ENCODE measurements at regions not wholly inside any gene's neighbourhood (a gene's known extent, or its start where the extent isn't known, plus 50 kb on each side); places are given as distances from the start of the nearest gene placed in this dataset.

DNA sequence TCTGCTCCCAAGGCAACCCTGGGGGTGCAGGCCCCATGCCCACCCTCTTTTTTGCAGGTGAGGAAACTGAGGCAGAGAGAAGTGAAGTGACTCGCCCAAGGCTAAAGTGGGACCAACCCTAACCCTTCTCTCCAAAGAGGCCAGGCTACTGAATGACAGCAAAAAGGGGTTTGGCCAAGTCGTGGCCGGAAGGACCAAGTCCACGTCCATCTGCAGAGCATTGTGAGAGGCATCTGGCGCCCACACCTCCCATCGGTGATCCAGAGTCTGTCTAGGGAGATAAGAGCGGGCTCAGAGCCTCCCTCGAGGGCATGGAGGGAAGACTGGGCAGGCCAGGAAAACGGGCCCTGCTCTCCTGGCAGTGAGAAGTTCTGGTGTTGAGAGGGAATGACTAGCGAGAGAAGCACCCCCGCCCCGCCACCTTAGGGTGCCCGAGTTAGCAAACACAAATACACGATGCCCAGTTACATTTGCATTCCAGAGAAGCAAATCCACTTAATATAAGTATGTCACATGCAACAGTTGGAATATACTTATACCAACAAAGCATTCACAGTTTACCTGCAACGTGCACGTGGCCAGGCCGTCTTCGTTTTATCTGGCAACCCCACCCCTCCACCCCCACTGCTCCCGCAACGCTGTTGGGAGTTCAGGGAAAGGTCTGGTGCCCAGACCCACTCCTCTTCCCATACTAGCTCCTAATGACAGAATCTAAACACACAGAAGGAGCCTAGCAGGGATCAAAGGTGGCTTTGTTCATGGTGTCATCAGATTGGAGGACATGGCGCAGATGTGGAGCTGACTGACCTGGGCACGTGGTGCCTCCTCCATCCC, 124.9 kb downstream of the OAT start:
- no peak overlapping the region for H3K27ac ChIP-seq (ENCODE audit: low read depth, low read length)
- 80 to 93% (median 91%) methylated on average over 22 of the region's 22 CpGs for WGBS, 3 donors

DNA sequence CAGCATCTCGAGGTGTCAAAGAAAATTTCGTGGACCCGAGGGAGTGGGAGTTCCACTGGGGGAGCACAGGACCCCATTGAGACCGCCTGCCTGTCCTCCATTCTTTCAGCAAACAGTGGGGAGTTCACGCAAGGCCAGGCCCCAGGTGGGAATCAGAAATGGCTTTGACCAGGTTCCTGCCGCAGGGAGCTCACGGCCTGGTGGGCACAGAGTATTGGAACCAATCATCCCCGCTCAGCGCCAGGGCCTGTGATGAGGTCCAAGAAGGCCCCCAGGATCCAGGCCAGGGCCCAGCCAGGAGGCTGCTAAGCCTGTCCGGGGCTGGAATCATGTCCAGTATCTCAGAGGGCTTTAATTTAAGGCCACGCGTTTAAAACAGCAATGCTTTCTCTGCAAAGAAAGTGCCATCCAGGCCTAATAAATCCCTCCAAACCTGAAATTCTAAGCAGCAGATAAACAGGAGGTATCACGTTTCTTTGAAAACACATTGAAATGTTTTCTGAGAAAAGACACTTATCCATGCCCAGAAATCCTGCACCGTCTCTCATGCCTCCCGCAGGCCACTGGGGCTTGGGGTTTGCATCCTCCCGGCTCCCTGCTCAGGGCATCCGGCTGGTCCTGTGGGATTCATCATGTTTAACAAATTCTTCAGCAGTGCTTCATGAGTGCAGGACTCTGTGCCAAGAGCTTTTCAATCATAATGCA, 125.7 kb downstream of the OAT start:
- no peak overlapping the region for H3K27ac ChIP-seq (ENCODE audit: low read depth, low read length)
- 90 to 92% (median 90%) methylated on average over 17 of the region's 17 CpGs for WGBS, 3 donors

DNA sequence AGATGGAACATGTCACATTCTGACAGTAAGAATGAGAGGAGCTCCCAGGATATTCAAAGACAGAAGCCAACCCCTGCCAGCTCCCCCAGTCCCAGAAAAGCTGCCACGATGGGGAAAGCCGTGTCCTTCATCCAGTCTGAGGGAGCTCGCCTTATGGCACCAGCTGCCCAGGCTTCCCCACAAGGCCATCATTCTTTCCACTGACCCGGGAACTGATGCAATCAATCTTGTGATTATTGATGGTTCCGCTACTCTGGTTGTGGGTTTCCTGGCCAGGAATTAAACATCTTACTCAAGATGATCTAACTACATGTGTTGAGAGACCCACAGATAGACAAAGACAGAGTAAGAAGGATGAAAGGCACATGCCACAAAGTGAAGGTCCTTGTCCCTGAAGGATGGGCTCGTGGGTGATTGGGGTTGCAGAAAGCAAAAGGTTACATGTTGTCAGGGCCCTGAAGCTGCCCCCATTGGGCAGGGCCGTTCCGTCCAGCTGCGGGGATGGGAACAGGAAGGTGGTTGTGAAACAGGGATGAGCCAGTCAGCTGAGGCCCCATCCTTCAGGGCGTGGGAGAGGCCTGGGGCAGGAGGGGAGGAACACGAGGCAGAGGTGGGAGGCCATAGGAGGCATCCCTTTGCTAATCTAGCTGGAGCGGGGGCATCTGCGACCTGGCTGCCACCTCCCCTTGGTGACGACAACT, 127.6 kb downstream of the OAT start:
- no peak overlapping the region for H3K27ac ChIP-seq (ENCODE audit: low read depth, low read length)
- 50 to 63% (median 62%) methylated on average over 14 of the region's 14 CpGs for WGBS, 3 donors

DNA sequence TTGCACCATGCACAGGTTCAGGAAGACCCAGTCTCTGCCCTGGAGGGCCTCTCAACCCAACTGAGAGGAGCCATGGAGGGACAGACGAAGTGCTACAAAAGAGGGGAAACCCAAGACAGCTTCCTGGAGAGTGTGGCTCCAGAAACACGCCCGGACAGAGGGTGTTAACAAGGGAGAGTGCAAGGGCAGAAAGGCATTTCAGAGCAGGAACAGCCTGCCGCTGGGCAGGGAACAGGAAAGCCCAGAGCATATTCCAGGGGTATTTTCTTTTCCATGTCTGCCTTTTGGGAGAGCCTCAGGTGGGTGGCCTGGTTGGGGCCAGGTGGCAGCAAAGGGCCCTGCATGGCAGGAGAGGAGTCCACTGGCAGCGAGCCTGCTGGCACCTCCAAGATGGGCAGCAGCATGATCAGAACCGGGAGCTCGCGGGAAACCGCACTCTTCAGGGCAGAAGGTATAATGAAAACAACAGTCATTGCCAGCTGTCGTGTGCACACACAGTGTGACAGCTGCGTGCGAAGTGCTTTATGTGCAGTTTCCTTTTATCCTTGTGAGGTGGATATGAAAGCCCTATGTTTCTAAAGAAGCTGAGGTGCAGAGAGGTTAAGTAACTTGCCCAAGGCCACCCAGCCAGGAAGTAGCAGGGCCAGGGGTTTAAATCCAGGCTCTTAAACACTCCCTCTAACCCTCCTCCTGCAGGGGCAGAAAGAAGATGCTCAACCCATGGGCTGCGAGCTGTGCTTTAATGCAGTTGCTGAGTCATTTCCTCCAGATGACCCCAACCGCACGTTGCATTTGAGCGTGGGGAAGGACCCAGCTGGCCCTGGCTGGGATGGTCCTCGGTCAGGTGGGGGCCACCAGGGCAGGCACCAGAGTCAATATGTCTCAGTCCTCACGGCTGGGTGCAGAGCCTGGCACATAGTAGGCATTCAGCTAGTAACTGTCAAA, 128.6 kb downstream of the OAT start:
- no peak overlapping the region for H3K27ac ChIP-seq (ENCODE audit: low read depth, low read length)

DNA sequence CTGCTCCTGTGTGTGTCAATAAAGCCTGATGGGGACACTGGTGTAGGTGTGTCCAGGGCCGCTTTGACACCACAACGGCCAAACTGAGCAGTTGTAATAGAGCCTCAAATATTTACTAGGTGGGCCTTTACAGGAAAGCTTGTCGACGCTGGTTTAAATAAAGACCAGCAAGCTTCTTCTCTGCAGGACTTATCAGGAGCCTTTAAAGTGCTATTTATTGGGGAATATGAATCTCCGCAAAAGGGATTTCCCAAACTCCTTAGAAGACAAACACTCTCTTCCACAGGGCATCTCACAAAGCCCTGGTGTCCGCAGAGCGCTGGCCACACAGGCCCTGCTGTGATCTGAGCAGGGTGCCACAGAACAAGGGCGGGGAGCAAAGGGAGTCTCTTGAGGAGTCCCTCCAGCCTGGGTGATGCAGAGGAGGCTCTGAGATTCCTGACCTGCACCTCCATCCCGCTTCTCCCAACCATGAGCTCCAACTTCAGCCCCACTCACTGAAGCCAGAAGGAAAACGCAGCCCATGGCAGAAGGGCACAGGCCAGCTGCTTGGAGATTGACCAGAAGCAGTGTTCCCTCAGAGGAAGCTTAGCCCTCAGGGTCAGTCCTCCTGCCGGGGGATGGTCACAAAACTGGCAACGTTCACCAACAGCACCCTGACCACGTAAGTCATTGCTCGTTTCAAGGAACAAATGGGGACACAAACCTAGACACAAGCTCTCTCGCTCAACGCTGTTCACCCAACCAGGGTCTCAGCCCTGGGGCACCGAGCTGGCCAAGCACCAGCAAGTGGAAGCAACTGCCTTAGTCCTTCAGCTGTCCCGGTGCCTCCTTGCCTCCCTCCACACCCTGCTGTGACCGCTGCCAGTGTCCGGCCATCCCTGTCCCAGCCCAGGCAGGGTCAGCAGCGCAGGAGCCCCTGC, 129.5 kb downstream of the OAT start:
- no peak overlapping the region for H3K27ac ChIP-seq (ENCODE audit: low read depth, low read length)
- WGBS, 3 donors, result 84 to 87% (median 85%) methylated on average over 21 of the region's 21 CpGs

More for the DNA sequence above, 128.6 kb downstream of the OAT start:
- WGBS, 3 donors, result 48 to 56% (median 51%) methylated on average over 18 of the region's 18 CpGs

DNA sequence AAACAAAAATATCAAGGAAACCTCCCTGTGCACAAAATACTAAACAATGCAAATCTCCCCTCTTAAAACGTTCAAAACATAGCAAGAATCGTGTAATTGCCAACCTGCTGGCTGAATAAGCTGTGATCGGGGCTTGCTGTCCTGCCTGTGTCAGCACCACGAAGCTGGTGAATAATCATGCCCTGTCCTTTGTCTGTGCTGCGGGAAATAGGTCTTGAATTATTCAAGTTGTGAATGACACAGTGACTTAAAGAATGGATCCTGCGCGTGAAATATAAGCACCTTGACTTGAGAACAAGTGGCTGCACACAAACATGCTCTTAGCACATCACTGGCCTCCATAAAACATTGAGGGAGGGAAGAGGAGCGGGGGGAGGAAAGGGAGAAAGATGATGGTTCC, 130.2 kb downstream of the OAT start:
- 76 to 93% (median 90%) methylated on average over 8 of the region's 8 CpGs for WGBS, 3 donors
- no peak overlapping the region for H3K27ac ChIP-seq (ENCODE audit: low read depth, low read length)

DNA sequence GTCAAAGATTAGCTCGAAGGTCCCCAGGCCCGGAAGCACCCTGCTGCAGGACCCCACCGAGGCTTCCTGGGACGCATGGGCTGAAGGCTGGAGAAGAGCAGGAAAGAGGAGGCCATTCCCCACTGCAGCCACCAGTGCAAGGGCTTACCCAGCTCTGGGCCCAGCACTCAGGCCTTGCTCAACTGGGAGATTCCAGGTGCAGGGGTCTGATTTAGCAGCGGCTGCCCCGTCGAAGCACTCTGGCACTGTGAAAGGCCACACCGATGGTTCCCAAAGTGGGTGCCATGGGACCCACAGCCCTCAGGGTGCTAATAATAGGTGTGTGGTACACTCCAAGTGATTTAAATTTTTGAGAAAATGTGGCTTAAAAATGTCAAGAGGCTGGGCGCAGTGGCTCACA, 130.9 kb downstream of the OAT start:
- H3K27ac ChIP-seq (ENCODE audit: low read depth, low read length), result no peak overlapping the region
- WGBS, 3 donors, result 88 to 93% (median 90%) methylated on average over 8 to 9 of the region's 9 CpGs

DNA sequence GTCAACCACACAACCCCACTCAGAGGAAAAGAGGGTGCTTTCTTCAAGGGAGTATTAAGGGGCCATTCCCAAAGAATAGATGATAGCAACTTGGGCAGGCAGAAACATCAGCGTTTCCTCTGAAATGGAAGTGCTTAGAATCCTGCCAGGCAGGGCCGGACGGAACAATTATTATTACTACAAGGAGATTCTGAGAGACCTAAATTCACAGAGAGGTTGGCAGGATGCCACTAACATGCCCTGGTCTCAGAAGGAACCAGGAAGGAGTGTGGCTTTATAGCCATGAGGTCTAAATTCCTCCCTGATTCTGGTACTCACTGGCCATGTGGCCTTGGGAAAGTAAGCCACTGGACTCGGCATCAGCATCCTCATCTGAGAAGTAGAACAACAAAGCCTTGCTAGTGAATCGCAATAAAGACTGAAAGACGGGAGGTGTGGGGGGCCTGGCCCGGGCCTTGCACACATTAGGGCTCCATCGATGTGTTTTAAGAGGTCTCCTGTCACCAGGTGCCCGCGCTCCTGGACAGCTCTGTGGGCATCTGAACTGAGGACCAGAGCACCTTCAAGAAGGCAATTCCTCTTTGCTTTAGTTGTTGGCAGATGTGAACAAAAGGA, 131.5 kb downstream of the OAT start:
- 88 to 91% (median 91%) methylated on average over 10 of the region's 10 CpGs for WGBS, 3 donors

DNA sequence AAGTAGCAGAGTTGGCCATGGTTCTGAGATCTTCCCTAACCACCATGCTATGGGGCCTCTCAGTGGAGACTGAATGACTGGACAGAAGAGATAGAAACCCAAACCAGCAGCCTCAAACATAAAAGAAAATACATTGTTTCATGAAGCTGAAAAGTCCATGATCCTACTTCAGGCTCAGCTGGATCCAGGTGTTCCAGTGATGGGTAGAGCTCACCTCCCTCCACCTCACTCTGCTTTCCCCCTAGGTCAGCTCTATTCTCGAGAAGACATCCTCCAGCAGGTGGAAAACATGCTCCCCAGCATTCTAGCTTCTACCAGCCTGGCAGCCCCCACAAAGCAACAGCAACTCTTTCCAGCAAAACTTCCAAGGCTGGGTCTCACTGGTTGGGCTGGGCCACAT, 132.1 kb downstream of the OAT start:
- WGBS, 3 donors, result 50 to 86% (median 78%) methylated on average over 1 of the region's 1 CpG
- no peak overlapping the region for H3K27ac ChIP-seq (ENCODE audit: low read depth, low read length)

More for the DNA sequence above, 131.5 kb downstream of the OAT start:
- no peak overlapping the region for H3K27ac ChIP-seq (ENCODE audit: low read depth, low read length)

DNA sequence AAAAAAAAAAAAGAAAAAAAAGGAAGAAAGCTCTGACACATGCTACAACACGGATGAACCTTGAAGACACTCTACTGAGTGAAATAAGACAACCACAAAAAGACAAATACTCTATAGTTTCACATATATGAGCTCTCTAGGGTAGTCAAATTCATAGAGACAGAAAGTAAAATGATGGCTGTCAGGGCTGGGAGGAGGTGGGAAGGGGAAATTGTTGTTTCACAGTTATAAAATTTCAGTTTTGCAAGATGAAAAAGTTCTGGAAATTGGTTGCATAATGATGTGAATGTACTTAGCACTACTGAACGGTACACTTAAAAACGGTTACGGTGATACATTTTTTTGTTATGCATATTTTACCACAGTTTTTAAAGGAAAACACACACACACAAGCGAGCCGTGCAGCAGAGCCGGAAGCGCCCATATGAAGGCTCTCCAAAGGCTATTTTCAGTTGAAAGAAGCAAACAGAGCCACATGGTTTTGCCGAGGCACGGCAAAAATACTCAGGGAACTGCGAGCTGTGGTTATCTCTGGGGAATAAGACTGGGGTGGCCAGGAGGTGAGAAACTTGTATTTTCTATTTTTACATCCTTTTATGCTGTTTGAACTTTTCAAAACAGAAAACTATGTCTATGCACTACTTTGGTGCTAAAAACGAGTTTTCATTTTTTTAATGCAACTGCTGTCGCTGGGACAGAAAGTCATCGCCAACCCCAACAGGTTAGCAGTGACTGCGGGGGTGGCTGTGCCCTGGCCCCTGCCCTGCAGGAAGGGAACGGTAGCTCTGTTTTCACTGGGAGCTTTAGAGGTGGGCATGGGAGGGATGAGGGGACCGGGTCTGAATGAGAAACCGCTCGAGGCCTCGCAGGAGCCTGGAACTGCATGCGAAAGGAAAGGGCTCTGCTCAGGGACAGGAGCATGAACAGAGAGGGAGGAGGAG, 132.9 kb downstream of the OAT start:
- 55 to 68% (median 58%) methylated on average over 21 of the region's 21 CpGs for WGBS, 3 donors
- no peak overlapping the region for H3K27ac ChIP-seq (ENCODE audit: low read depth, low read length)

DNA sequence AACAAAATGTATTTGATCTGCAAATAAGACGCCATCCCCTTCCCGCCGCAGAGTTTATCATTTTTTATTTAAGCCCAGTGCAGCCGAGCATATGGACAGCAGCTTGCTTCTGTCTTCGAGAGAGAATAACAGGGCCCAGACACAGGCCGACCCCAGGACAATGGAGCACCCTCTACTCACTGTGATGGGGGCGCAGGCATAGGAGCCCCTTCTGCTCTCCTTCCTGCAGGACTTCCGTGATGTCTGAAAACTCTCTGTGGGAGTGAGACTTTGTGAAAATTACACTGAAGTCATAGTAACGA, 134.8 kb downstream of the OAT start:
- WGBS, 3 donors, result 80 to 87% (median 85%) methylated on average over 9 of the region's 9 CpGs
- H3K27ac ChIP-seq (ENCODE audit: low read depth, low read length), result no peak overlapping the region

DNA sequence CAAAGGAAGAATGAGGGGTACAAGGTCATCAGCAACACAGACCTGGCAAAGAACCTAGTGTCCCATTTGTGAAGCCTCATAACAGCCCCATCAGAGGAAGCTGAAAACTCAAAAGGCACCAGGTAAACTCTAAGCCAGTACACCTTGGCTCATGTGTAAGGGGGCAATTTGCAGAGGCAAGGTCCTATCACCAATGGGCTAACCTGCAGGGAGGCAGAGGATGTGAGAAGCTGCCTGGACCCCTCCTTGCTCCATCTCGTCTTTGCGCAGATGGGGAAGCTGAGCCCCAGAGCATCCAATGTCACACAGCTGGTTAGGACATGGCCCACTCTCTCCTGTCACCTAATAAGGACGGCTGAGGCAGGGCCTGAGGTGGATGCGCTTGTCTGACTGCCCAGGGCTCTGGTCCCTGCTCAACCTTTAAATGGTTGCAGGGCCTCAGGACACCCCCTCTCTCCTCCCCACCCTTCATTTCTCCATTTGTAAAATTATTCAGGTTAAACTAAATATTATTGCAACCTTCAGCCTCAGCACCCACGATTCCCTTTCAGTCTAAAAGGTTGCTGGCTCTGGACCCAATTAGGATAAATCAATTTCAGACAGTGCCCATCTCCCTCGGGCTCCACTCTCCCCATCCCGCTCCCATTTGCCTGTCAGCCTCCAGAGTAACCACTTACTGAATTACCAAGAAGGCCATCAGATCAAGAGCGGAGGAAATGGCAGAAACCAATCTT, 135.3 kb downstream of the OAT start:
- no peak overlapping the region for H3K27ac ChIP-seq (ENCODE audit: low read depth, low read length)
- 68 to 90% (median 84%) methylated on average over 8 of the region's 8 CpGs for WGBS, 3 donors

DNA sequence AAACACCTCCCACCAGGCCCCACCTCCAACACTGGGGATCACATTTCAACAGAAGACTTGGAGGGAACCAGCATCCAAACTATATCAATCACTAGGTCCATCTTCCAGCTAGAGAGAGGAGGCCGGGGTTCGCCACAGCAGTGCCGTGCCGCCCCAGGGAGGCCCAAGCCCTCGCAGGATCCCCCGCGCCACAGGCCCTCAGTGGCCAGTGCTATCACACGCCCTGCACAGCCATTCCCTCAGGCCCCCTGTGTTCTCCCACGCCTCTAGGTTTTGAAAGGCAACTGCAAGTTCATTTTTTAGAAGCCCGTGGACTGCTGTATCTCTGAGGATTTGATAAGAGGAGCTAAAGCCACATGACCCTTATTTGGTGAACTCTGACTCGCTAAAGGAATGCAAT, 136.4 kb downstream of the OAT start:
- H3K27ac ChIP-seq (ENCODE audit: low read depth, low read length), result no peak overlapping the region
- 90 to 97% (median 94%) methylated on average over 11 of the region's 11 CpGs for WGBS, 3 donors

DNA sequence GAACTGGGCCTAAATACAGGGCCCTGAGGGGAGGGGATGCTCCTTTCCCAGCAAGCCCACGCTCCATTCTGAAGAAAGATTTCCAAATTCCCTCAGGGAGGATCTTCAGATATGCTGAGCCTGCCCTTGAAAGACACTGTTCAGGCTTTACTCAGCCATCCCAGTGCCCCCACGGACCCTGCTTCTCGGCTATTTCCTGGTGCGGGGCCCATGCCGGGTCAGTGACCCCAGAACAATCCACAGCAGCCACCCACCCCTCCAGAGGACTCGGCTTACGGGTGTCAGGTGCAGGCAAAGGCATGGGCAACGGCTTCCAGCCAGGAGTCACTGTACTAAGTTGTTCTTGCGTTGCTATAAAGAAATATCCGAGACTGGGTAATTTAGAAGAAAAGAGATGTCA, 137.1 kb downstream of the OAT start:
- 82 to 86% (median 83%) methylated on average over 10 of the region's 10 CpGs for WGBS, 3 donors
- H3K27ac ChIP-seq (ENCODE audit: low read depth, low read length), result no peak overlapping the region

DNA sequence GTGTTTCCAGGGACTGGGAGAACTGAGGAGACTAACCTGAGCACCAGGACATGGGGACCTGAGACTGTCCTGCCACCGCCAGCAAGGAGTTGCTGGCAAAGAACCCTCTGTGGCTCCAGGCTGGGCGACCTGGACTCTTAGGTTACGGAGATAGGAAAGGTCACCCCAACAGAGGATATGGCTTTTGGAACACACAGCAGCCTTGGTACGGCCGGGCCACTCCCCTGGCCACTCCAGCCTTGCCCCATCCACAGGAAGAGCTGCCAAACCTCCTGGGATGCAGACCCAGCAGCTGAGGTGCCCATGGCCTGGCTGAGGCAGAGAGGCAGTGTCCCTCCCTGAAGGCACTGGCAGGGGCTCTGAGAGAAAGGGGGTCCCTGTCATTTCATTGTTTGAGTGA, 137.8 kb downstream of the OAT start:
- H3K27ac ChIP-seq (ENCODE audit: low read depth, low read length), result no peak overlapping the region
- WGBS, 3 donors, result 87 to 94% (median 93%) methylated on average over 5 of the region's 5 CpGs

All from adipose tissue (tissue), 3 donors.